ENCODE measurements at regions not wholly inside any gene's neighbourhood (a gene's known extent, or its start where the extent isn't known, plus 50 kb on each side); places are given as distances from the start of the nearest gene placed in this dataset.

DNA sequence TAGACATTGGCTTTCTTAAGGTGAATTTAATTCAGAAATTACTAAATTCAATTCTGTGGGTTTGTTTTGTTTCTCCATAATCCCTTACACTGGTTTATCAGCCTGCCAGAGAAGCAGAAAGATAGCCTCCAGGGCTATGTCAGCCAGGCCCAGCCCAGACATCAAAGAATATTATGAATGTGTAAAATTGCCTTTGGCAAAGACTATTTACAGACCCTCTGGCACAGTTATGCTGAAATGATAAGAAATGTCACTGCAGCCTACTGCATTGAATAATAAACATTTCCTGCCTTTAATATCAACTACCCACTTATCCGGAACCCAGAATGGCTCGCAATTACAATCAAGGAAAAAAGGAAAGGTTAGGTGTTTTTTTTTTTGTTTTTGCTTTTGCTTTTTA is 562.5 kb upstream of the LRRC4C start:
- Mint-ChIP-seq H3K4me1 (no peaks in the 10 kb centered on the region), H3K27me3 (ENCODE audit: low read depth in 2 of 2) (no peaks in the 10 kb centered on the region), H3K4me3 (no peak overlapping the region), H3K9me3 (peaks cover 26 to 27% of the 10 kb centered on the region in 2 donors), H3K36me3 (no peaks in the 10 kb centered on the region), H3K27ac (no peak overlapping the region)
- no peak for ATAC-seq
- Histone ChIP-seq H3K9me3 (ENCODE audit: control insufficient read depth, insufficient read depth, low read length) (peaks cover 5% of the 10 kb centered on the region), H3K27ac (ENCODE audit: low read length) (no peak overlapping the region), H3K36me3 (ENCODE audit: control insufficient read depth, insufficient read depth, low read length) (no peaks in the 10 kb centered on the region), H3K27me3 (ENCODE audit: control insufficient read depth, insufficient read depth, low read length) (no peaks in the 10 kb centered on the region), H3K4me1 (ENCODE audit: control insufficient read depth, insufficient read depth, low read length) (no peaks in the 10 kb centered on the region), H3K4me3 (ENCODE audit: low read length) (no peak overlapping the region)
- no CpG with 5 or more reads among the region's 2 CpGs for WGBS (ENCODE audit: insufficient coverage)
- TF ChIP-seq, protein P1, sequence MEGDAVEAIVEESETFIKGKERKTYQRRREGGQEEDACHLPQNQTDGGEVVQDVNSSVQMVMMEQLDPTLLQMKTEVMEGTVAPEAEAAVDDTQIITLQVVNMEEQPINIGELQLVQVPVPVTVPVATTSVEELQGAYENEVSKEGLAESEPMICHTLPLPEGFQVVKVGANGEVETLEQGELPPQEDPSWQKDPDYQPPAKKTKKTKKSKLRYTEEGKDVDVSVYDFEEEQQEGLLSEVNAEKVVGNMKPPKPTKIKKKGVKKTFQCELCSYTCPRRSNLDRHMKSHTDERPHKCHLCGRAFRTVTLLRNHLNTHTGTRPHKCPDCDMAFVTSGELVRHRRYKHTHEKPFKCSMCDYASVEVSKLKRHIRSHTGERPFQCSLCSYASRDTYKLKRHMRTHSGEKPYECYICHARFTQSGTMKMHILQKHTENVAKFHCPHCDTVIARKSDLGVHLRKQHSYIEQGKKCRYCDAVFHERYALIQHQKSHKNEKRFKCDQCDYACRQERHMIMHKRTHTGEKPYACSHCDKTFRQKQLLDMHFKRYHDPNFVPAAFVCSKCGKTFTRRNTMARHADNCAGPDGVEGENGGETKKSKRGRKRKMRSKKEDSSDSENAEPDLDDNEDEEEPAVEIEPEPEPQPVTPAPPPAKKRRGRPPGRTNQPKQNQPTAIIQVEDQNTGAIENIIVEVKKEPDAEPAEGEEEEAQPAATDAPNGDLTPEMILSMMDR (IDR thresholded peaks at IDR 0.05), result no peak
- intact Hi-C loops (cut with micrococcal nuclease), result no loop called here
- no peak for DNase-seq

- no peaks in the 10 kb centered on the region for H3K27me3 ChIP-seq (ENCODE audit: control insufficient read depth, insufficient read depth, low read length)
- Mint-ChIP-seq H3K9me3 (peaks cover 24 to 29% of the 10 kb centered on the region in 2 donors), H3K27me3 (ENCODE audit: low read depth in 2 of 2) (no peaks in the 10 kb centered on the region), H3K4me1 (no peaks in the 10 kb centered on the region), H3K36me3 (no peaks in the 10 kb centered on the region), H3K4me3 (no peak overlapping the region), H3K27ac (no peak overlapping the region)
- H3K27ac ChIP-seq (ENCODE audit: low read length), result no peak overlapping the region
- H3K4me1 ChIP-seq (ENCODE audit: control insufficient read depth, insufficient read depth, low read length), result no peaks in the 10 kb centered on the region
- TF ChIP-seq, protein P1 (IDR thresholded peaks at IDR 0.05), result no peak
- H3K4me3 ChIP-seq (ENCODE audit: low read length), result no peak overlapping the region
- no peak for ATAC-seq
- H3K9me3 ChIP-seq (ENCODE audit: control insufficient read depth, insufficient read depth, low read length), result peaks cover 7% of the 10 kb centered on the region
- no peaks in the 10 kb centered on the region for H3K36me3 ChIP-seq (ENCODE audit: control insufficient read depth, insufficient read depth, low read length)
- DNase-seq, result no peak
- intact Hi-C loops (cut with micrococcal nuclease), result no loop called here
Measured at GRCh38 chr11:42023267-42023666, 563.8 kb upstream of the LRRC4C start.

GRCh38 chr11:42025121-42025803 is 565.8 kb upstream of the LRRC4C start:
- H3K27me3 ChIP-seq (ENCODE audit: control insufficient read depth, insufficient read depth, low read length), result no peaks in the 10 kb centered on the region
- no peaks in the 10 kb centered on the region for H3K27me3 Mint-ChIP-seq (ENCODE audit: low read depth in 2 of 2)
- TF ChIP-seq, protein P1 (IDR thresholded peaks at IDR 0.05), result no peak
- H3K9me3 ChIP-seq (ENCODE audit: control insufficient read depth, insufficient read depth, low read length), result peaks cover 4% of the 10 kb centered on the region
- H3K4me3 ChIP-seq (ENCODE audit: low read length), result no peak overlapping the region
- WGBS (ENCODE audit: insufficient coverage), result 50% methylated on average over 1 of the region's 4 CpGs
- H3K4me1 Mint-ChIP-seq, result no peaks in the 10 kb centered on the region
- no peak overlapping the region for H3K27ac Mint-ChIP-seq
- no peak for ATAC-seq
- peaks cover 25 to 32% of the 10 kb centered on the region in 2 donors for H3K9me3 Mint-ChIP-seq
- intact Hi-C loops (cut with micrococcal nuclease), result no loop called here
- no peak for DNase-seq
- H3K36me3 ChIP-seq (ENCODE audit: control insufficient read depth, insufficient read depth, low read length), result no peaks in the 10 kb centered on the region
- H3K27ac ChIP-seq (ENCODE audit: low read length), result no peak overlapping the region
- no peak overlapping the region for H3K4me3 Mint-ChIP-seq
- no peaks in the 10 kb centered on the region for H3K4me1 ChIP-seq (ENCODE audit: control insufficient read depth, insufficient read depth, low read length)
- H3K36me3 Mint-ChIP-seq, result no peaks in the 10 kb centered on the region

DNA sequence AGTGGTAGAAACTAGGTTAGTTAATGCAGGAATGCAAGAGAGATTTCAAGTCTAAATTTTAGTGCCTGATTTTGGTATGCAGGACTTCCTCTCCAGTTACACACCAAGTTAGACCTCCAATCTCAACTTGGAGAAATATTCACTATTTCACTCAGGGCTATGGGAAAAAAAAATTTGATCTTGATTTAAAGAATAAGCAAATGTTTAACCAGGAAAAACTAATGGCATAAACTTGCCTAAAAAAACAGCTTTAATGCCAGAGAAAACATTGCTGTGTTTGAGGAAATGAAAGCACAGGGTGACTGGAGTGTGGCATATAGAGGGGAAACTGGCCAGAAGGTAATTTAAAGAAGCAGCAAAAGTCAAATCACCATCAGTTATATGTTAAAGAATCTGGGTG is 575.4 kb upstream of the LRRC4C start:
- no peak overlapping the region for H3K4me3 Mint-ChIP-seq
- ATAC-seq, result no peak
- DNase-seq, result no peak
- Histone ChIP-seq H3K9me3 (ENCODE audit: control insufficient read depth, insufficient read depth, low read length) (no peaks in the 10 kb centered on the region), H3K27ac (ENCODE audit: low read length) (no peak overlapping the region), H3K36me3 (ENCODE audit: control insufficient read depth, insufficient read depth, low read length) (no peaks in the 10 kb centered on the region), H3K4me1 (ENCODE audit: control insufficient read depth, insufficient read depth, low read length) (no peaks in the 10 kb centered on the region), H3K27me3 (ENCODE audit: control insufficient read depth, insufficient read depth, low read length) (no peaks in the 10 kb centered on the region), H3K4me3 (ENCODE audit: low read length) (no peak overlapping the region)
- H3K27me3 Mint-ChIP-seq (ENCODE audit: low read depth in 2 of 2), result no peaks in the 10 kb centered on the region
- H3K4me1 Mint-ChIP-seq, result no peaks in the 10 kb centered on the region
- TF ChIP-seq, protein P1 (IDR thresholded peaks at IDR 0.05), result no peak
- H3K27ac Mint-ChIP-seq, result no peak overlapping the region
- intact Hi-C loops (cut with micrococcal nuclease), result no loop called here
- H3K36me3 Mint-ChIP-seq, result no peaks in the 10 kb centered on the region
- H3K9me3 Mint-ChIP-seq, result peaks cover 8 to 11% of the 10 kb centered on the region in 2 donors

All from natural killer cell (primary cell).